ENCODE measurements at regions not wholly inside any gene's neighbourhood (a gene's known extent, or its start where the extent isn't known, plus 50 kb on each side); places are given as distances from the start of the nearest gene placed in this dataset.

GRCh38 chr3:74271541-74271940, 342.9 kb downstream of the CNTN3 start:
- TF ChIP-seq POLR2AphosphoS5 (IDR thresholded peaks at IDR 0.05), result no peak
- TF ChIP-seq CTCF (IDR thresholded peaks at IDR 0.05), result no peak
- TF ChIP-seq POLR2A (IDR thresholded peaks at IDR 0.05), result no peak

All from upper lobe of left lung (tissue), 4 donors.